HuH-7 (cell line): ENCODE measurements at regions not wholly inside any gene's neighbourhood (a gene's known extent, or its start where the extent isn't known, plus 50 kb on each side); places are given as distances from the start of the nearest gene placed in this dataset.

Source experiments
- DNase-seq: peaks from one replicate; pipeline ENCODE4 v3.0.0; 2011; ENCODE audit warnings: low spot score

DNA sequence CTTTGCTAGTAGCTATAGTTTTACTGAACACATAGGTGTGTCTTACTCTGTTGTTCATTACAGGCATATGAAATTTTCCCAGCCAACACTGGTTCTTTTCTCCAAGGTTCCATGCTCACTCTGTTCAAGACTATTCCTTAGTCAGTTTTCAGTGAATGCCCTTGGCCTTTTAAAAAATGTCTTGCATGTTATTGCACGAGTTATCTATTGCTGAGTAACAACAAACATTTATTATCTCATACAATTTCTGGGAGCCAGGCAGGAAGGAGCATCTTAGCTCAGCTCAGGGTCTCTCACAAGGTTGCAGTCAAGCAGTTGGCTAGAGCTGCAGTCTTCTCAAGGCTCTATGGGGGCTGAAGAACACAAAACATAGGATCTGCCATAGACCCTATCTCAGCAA lies 223.5 kb downstream of the BTG1 start:
- DNase-seq: no peak

DNA sequence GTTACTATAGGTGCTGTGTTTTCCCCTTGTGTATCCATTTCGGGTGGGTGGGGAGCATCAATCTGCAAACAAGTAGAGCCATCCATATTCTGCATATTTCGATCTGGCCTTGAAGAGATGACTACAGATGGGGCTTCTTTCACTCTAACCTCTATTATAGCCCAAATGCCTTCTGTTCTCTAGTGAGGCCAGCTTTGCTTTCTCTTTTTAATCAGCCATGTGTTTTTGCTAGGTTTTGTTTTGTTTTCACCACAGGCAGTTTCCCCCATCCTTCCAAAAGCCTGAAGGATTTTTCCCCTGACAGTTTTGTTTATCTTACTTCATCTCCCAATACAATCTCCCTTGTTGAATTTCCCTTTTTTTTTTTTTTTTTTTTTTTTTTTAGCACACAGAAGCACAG lies 224.1 kb downstream of the BTG1 start:
- DNase-seq: no peak

DNA sequence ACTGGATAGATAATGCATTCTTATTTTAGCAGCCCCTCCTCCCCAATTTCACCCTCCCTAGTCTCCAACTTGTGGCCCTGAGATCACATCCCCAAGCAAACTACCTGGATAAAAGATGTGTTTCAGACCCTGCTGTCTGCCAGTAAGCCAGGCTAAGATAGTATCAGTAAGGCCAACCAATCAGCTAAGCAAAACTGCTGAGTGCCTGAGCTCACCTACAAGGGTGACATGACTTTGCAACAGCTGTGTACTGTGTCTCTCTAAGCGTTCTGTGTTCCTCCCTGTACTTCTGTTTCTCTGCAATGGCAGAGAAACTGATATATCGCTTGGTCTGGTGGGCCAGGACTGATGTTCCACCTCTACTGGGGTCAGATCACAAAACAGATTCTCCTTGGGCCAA lies 224.9 kb downstream of the BTG1 start:
- no peak for DNase-seq

DNA sequence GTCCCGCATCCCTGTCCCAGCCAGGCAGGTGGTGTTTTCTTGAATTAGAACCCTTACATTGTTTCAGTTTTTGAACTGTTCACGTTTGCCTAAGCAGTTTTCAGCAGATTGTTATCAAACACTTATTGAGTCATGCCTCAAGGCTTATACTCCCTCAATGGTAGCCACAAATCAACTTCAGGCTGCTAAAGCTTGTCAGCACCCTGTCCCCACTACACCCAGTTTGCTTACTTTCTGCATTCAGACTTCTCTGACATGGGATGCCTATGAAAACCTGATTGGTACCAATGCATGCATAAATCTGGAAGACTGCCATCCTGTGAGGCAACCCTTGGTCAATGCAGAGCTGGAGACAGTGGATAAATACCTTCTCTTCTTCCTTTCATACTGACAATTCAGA lies 225.4 kb downstream of the BTG1 start:
- DNase-seq: no peak

DNA sequence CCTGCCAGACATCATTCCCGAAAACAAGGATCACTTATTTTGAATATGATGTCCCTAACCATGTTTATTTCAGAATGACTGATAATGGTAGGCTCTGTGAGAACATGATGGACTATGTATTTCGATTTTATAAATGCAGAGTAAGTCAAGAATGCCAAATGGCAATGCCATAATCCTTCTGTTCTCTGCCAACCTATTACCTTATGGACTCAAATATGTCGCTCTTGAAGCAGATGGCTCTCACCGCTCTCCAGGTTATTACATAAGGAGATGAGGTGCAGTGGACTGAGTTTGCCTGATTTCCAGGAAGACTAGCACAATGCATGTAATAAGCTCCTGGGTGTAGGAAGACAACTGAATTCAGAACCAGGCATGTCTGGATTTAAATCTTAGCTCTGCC lies 227.2 kb downstream of the BTG1 start:
- DNase-seq: no peak

DNA sequence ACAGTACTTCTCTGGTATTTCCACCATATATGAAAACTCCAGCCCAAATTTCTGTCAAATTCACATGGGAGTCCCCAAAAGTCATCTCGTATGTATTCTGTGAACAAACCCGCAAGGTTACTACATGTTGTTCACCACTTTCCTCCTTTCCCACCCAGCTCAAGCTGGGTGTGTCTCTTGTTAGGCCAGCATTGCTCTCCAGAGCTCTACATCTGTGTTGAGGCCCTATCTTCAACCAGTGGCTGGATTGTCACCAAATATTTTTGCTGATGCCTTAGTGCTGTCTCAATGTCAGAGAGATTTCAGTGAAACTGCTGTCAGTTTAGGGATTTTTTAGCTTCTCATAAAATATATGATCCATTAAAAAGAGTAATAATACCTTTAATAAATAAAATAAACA lies 230.9 kb downstream of the BTG1 start:
- no peak for DNase-seq

DNA sequence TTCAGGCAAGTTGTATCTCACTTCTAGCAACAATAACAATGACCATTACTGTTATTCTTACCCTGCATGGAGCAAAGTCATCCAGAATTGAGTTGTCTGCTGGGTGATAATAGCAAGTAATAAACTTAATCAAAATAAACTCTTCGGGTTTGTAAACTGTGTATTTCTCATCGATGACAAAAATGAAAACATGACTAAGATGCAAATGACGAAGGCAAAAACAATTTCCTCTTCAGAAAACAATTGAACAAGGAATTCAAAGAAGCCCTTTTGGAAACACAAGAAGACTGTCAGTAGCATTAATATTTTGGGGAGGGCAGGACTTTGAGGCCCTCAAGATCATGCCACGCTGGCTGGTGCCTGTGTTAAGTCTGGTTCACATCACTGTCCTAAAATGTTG lies 232.0 kb downstream of the BTG1 start:
- DNase-seq: no peak

DNA sequence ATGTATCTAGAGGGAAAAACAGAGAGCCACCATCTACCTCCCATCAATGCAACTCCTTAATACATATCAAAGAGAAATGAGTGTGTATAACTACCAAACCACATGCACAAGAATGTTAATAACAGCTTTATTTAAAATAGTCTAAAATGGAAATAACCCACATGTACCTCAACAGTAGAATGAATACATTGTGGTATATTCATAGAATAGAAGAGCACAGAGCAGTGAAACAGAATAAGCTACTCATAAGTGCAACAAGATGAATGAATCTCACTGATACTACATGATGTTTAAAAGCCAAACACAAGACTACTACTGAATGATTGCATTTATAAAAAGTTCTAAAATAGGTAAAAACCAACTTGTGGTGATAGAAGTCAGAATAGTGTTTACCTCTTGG lies 232.5 kb downstream of the BTG1 start:
- no peak for DNase-seq

DNA sequence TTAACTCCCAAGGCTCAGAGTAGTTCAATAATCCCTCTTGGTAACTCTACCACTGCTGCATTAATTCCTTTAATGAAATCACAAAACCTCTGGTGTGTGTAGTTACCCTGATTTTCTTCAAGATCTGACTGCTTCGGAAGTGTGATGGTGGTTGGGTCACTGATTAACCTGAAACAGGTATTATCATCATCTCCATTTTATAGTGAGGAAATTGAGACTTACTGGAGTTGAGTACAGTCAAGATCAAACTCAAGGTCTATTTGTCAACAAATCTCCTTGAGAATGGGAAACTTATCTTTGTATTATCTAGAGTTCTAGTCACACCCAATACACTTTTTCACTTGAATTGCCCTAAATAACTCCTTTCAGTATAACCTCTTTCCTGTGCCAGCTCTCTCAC lies 233.5 kb downstream of the BTG1 start:
- no peak for DNase-seq

DNA sequence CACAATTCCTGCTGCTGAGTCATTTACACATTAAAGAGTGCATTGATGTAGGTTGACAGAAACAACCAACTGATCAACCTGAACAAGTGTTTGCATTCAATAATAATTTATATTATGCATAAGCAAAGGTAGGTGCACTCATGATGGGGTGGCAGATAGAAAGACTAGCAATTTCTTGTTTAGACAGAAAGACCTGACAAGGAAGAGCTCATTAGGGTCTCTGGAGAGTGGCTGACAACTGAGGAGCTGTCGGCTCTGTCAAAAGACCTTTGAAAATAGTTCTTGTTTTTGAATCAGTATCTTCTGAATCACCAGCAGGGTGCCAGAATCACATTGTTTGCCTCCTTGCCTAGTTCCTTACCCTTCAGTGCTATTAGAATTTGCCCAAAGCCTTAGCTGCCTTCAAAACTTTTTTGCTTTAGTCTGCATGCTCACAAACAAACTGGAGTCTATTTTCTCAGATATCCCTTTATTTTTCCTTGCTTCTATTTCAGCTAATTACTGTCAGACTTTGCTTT lies 234.7 kb downstream of the BTG1 start:
- DNase-seq: no peak

DNA sequence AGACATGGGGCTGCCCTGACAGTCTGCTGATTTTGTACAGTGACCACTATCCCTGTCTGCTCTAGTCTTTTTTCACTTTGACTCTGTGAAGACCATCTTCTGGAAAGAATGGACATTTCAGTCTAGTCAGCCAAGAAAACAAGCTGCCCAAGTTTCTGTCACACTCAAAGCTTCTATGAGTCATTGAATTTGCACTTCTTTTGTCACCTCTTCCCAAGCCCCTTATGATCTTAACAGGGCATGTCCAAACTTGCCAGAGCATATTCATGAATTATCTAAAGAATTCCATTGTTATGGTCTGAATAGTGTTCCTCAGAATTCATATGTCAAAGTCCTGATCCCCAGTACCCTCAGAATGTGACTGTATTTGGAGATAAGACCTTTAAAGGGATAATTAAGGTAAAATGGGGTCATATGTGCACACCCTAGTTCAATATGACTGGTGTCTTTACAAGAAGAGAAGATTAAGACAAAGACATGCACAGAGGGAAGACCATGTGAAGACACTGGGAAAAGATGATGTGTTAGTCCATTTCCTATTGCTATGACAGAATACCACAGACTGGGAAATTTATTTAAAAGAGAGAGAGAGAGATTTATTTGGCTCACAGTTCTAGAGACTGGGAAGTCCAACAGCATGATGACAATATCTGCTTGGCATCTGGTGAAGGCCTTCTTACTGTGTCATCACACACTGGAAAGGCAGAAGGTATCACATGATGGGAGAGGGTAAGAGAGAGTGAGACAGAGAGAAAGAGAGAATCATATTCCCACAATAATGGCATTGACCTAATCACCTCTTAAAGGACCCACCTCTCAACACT lies 242.6 kb downstream of the BTG1 start:
- no peak for DNase-seq

DNA sequence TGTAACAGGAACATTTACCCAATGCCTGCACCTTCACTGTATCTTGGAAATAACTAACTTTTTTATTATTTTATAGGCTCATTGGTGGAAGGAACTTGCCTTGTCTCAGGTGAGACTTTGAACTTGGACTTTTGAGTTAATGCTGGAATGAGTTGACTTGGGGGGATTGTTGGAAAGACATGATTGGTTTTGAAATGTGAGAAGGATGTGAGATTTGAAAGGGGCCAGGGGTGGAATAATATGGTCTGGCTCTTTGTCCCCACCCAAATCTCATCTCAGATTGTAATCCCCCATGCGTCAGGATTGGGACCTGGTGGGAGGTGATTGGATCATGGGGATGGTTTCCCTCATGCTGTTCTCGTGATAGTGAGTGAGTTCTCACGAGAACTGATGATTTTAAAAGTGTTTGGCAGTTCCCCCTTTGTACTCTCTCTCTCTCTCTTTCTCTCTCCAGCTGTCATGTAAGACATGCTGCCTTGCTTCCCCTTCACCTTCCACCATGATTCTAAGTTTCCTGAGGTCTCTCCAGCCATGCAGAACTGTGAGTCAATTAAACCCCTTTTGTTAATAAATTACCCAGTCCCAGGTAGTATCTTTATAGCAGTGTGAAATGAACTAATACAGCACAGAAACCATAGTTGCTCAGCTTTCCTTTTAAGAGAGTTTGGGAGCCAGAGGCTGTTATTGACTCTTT lies 244.1 kb downstream of the BTG1 start:
- no peak for DNase-seq

DNA sequence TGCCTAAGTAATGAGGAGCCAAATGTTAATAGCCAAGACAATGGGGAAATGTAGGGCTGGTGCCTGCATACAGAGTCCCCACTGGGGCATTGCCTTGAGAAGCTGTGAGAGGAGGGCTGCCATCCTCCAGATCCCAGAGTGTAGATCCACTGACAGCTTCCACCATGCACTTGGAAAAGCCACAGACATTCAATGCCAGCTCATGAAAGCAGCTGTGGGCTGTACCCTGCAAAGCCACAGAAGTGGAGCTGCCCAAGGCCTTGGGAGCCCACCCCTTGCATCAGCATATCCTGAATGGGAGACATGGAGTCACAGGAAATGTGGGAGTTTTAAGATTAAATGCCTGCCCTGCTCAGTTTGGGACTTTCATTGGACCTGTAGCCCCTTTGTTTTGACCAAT lies 244.7 kb downstream of the BTG1 start:
- DNase-seq: no peak

DNA sequence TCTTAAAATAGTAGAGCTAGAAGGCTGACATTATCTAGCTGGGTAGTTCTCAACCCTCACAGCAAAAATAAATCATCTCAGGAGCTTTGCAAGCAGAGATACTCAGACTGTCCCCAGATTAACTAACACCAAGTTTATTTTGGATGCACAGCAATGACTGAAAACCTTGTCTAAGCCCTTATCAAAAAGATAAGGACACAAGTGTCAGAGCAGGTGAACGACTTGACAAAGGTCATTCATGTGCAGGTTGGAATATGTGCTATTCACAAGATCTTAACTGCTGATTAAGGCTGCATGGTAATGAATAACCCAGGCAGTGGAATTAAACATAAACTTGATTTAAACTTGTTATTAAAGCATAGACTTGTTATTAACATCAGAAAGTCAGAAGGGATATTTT lies 246.6 kb downstream of the BTG1 start:
- no peak for DNase-seq

DNA sequence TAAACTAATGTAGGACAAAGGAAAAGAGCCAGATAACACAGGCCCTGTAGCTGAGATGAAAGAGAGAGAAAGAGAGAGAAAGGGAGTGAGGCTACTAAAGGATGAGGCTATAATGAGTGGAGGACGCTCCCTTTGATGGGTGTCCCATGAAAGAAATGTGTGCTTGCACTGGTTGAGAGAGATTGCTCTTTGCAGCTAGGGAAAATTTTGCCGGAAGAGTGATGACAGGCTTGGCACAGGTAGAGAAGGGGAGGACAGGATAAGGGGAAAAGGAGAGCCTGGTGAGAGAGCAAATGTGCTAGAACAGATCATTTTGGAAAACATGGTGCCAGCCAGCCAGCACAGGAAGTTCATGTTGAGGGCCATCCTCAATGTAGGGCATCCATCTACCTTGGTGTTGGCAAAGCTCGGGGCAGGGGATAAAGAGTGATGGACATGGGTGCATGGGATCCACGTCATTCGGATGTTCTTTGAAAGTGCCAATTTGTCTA lies 248.6 kb downstream of the BTG1 start:
- no peak for DNase-seq

DNA sequence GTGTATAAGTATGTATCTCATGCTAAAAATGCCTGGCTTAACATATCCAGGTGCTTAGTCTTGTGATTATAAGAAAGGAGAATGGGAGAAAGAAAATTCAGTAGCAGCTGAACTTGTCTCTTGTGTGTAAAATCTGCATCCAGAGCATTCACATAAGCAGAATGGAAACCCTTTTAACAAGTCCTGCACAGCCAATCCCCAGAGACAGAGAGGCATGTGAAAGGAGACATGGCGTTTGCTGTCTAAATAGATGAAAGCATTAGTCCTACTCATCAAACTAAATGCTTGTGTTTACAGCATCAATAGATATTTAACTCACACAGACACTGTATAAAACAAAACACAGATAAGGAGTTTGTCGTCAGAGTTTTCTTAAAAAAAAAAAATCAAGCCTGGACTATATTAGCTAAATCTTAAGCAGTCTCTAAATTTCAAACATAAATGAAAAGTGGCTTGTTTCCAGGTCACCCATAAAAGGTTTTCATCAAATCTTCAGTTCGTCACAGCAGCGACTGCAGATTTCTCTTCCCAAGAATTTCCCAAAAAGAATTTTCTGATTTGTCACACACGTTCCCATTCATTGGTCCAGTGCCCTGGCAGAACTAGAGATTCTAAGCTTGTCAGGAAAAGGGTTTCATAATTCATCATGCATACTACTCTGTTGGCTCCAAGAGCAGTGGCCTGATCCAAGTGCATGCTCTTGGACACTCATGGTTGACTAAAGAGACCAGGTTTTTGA lies 249.2 kb downstream of the BTG1 start:
- no peak for DNase-seq

DNA sequence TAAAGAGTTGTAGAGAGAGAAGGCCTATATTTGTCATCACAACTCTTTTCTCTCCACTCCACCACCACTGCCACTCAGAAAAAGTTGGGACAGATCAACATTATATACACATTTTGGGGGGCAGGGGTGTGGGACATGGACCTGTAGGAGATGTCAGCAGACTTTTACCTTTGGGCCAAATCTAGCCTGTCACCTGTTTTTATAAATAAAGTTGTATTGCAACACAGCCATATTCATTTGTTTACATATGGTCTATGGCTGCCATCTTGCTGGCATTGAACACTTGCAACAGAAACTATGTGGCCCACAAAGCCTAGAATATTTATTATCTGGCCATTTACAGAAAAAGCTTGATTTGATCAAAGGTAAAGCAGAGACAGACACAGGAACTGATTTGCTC lies 250.7 kb downstream of the BTG1 start:
- DNase-seq: no peak

DNA sequence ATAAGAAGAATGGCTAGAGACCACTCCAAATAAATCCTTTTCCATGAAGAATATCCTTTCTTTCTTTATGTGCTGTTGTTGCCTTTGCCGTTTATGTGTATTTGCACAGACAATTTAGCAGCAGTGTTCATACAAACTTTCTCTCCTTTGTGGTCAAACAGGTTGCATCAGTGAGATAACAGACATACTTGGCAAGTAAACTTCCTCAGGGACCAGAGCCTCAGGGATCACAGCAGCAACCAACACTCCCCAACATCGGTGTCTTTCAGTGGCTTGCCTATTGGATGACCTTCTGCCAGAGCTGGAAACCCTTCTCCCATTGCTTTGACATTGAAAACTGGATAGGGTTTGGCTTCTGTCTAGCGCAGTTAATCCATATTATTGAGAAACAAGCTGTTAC lies 252.2 kb downstream of the BTG1 start:
- no peak for DNase-seq

DNA sequence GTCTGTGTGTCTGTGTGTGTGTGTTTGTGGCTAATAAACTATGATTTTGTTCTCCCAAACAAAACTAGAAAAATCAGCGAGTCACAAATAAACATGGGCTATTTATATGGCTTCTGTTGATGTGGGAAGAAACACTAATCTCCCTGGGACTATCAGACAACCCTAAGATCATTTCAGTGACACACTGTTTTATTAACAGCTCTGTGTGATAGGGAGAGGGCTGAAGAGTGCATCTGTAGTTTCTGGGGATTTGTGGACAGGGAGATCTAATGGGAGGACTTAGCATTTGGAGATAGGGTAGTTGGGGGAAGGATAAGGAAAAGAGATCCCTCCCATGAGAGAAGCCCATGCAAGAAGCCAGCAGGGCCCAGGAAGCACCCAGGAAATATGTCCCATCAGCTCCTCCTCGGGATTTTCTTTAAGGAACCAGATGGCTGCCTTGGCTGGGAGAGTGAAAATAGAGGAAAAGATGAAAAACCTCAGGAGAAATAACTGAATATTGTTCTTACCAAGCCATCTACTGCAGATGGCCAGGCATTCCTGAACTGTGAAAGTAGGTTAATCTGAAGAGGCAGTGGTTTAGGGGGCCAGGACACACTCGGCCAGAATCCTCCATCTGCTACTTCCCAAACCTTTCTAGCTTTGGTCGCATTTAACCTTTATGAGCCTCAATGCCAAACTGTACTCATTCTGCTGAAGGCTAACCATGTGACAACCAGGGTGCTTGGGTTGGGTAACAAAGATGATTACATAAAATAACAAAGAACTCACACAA lies 253.4 kb downstream of the BTG1 start:
- DNase-seq: no peak

DNA sequence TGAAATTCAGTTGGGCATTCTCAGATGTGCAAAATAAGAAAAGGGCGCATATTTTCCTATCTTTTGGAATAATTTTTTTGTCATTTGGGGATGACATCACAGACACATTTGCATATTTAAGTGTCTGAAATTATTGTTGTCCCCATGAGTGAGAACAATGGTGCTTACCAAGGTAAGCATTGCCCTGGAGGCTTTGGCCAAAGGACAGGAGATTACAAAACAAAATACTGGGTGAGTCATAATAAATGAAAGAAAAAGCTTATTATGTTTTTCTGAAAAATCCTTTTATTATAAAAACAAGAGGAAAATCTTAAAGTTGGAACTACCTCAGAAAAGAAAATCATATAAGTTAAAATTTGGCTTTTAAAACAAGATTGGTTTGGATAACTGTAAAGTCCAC lies 254.9 kb downstream of the BTG1 start:
- no peak for DNase-seq

DNA sequence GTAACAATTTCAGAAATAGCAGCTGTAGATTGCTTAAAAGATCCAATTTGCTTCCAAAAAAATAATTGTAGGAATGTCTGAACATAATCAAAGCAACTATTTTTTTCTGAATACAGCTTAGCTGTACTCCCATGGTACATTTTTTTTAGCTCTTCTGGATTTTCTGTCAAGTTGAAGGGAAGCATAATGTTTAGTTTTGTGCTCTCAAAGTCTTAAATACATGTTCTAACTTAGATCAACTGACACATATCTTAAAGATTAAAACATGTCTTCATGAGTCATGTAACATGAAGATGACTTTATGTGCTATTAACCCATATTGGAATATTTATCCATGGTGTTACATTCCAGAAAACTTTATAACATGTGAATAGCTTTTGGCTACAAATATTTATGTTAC lies 255.7 kb downstream of the BTG1 start:
- DNase-seq: no peak

DNA sequence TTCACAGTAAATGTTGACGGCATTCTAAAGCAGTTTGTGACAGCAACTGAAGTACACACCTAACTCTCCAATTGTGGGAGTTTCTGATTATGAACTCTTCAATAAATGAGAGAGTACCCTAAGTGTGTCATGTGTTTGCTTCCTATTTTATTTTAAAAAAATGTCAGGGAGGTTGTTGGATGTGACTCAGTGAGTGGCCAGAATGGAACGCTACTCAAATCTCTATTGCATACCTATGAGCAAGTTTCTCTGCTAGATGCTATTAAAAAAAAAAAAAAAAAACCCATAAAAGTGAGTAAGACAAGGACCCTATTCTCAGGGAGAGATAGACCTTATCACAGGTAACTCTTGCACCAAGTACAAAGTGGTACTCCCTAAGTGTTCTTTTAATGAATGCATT lies 256.6 kb downstream of the BTG1 start:
- DNase-seq: no peak
